NT2/D1 (cell line): ENCODE measurements at regions not wholly inside any gene's neighbourhood (a gene's known extent, or its start where the extent isn't known, plus 50 kb on each side); places are given as distances from the start of the nearest gene placed in this dataset.

Experiments
- YY1 ChIP-seq: IDR thresholded peaks from 2 replicates; pipeline ENCODE4 v1.6.1; 2011; ENCODE audit not compliant: insufficient read length, insufficient read depth
- ZNF274 ChIP-seq: IDR thresholded peaks from 2 replicates; pipeline ENCODE4 v1.6.1; 2011; ENCODE audit warnings: mild to moderate bottlenecking, low read depth, low read length

DNA sequence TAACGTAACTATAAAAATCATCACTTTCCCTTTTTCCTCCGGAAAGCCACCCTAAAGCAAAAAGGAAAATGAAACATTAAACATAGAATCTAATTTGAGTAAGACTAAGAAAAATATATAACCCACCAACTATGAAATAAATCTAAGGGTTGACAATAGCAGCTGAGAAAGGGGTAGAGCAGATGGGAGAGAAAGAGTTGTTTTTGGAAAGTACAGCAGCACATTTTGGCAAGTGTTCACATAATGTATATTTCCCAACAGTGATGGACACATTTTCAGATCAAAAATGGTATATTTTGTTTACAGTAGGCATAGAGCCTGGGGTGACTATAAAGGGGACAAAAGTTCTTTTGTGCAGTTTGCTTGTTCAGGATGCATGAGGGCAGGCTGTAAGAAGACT is 1287.4 kb upstream of the B3GALT2 start:
- TF ChIP-seq YY1 (no peak), ZNF274 (no peak)
